Osteoblast (primary cell): ENCODE measurements at regions not wholly inside any gene's neighbourhood (a gene's known extent, or its start where the extent isn't known, plus 50 kb on each side); places are given as distances from the start of the nearest gene placed in this dataset.

Experiments
- DNase-seq: peaks from one replicate; pipeline ENCODE4 v3.0.0; 2011; ENCODE audit warnings: low spot score, mixed read lengths; ENCODE audit not compliant: insufficient read length; ENCODE audit errors: missing footprints
- H2AFZ ChIP-seq: 2 replicates; pipeline ENCODE4 v1.6.0; 2011; ENCODE audit warnings: mild to moderate bottlenecking, low read length
- H3K27ac ChIP-seq: 2 replicates; pipeline ENCODE4 v1.5.1; 2011; ENCODE audit warnings: mild to moderate bottlenecking, low read depth, low read length, moderate library complexity
- H3K27me3 ChIP-seq: 2 replicates; pipeline ENCODE4 v1.6.0; 2012; ENCODE audit warnings: mild to moderate bottlenecking, control low read depth, inconsistent platforms, low read length, moderate library complexity; ENCODE audit not compliant: insufficient read depth
- H3K36me3 ChIP-seq: 2 replicates; pipeline ENCODE4 v1.5.1; 2011; ENCODE audit warnings: mild to moderate bottlenecking, low read length, control low read depth, moderate library complexity; ENCODE audit not compliant: insufficient read depth
- H3K4me1 ChIP-seq: 2 replicates; pipeline ENCODE4 v1.5.1; 2011; ENCODE audit warnings: mild to moderate bottlenecking, low read length, control low read depth, moderate library complexity; ENCODE audit not compliant: insufficient read depth
- H3K4me2 ChIP-seq: 2 replicates; pipeline ENCODE4 v1.6.0; 2011; ENCODE audit warnings: mild to moderate bottlenecking, low read length; ENCODE audit not compliant: insufficient read depth
- H3K4me3 ChIP-seq: fragments of 200-600 bp; sonication (generic); 3 replicates; pipeline ENCODE4 v1.5.1; 2012; ENCODE audit warnings: mild to moderate bottlenecking, low read length, inconsistent platforms; ENCODE audit not compliant: insufficient read depth
- H3K79me2 ChIP-seq: 2 replicates; pipeline ENCODE4 v1.6.0; 2012; ENCODE audit warnings: mild to moderate bottlenecking, low read length, control low read depth, inconsistent platforms; ENCODE audit not compliant: insufficient read depth
- H3K9me3 ChIP-seq: 2 replicates; pipeline ENCODE4 v1.5.1; 2011; ENCODE audit warnings: low read depth, low read length, control low read depth
- H4K20me1 ChIP-seq: 2 replicates; pipeline ENCODE4 v1.6.0; 2012; ENCODE audit warnings: mild to moderate bottlenecking, low read length, control low read depth; ENCODE audit not compliant: insufficient read depth
- CTCF ChIP-seq: IDR thresholded peaks from 2 replicates; pipeline ENCODE4 v1.5.1; 2011; ENCODE audit warnings: mild to moderate bottlenecking, low read depth, low read length, moderate library complexity; ENCODE audit errors: extremely low read depth

GRCh38 chr9:134509281-134509680, 132.3 kb upstream of the COL5A1 start:
- Histone ChIP-seq H3K9me3 (peaks cover 3% of the 10 kb centered on the region), H3K36me3 (no peaks in the 10 kb centered on the region), H3K27ac (no peak overlapping the region), H3K4me3 (no peak overlapping the region), H3K4me1 (no peaks in the 10 kb centered on the region), H3K27me3 (no peaks in the 10 kb centered on the region), H3K4me2 (no peak overlapping the region), H2AFZ (no peak overlapping the region), H3K79me2 (no peaks in the 10 kb centered on the region), H4K20me1 (no peaks in the 10 kb centered on the region)
- TF ChIP-seq CTCF: no peak
- no peak for DNase-seq

- no peak overlapping the region for H3K4me2 ChIP-seq
- no peak for DNase-seq
Measured at GRCh38 chr9:134509817-134510216, 131.8 kb upstream of the COL5A1 start.

GRCh38 chr9:134514503-134514902, 127.1 kb upstream of the COL5A1 start:
- no peak overlapping the region for H2AFZ ChIP-seq
- DNase-seq: peak; percentile 15
- no peak overlapping the region for H3K27ac ChIP-seq
- H3K9me3 ChIP-seq: peaks cover 3% of the 10 kb centered on the region
- H4K20me1 ChIP-seq: no peaks in the 10 kb centered on the region
- no peaks in the 10 kb centered on the region for H3K36me3 ChIP-seq
- no peaks in the 10 kb centered on the region for H3K79me2 ChIP-seq
- H3K4me3 ChIP-seq: no peak overlapping the region
- H3K27me3 ChIP-seq: no peaks in the 10 kb centered on the region
- no peak overlapping the region for H3K4me2 ChIP-seq
- no peak for TF ChIP-seq CTCF
- H3K4me1 ChIP-seq: peaks cover 8% of the 10 kb centered on the region

More at GRCh38 chr9:134509817-134510216, 131.8 kb upstream of the COL5A1 start:
- Histone ChIP-seq H3K4me1 (peaks cover under 1% of the 10 kb centered on the region), H3K9me3 (peaks cover 3% of the 10 kb centered on the region), H4K20me1 (no peaks in the 10 kb centered on the region), H3K27me3 (no peaks in the 10 kb centered on the region), H3K79me2 (no peaks in the 10 kb centered on the region), H3K4me3 (no peak overlapping the region), H3K27ac (no peak overlapping the region), H3K36me3 (no peaks in the 10 kb centered on the region), H2AFZ (no peak overlapping the region)
- no peak for TF ChIP-seq CTCF

- Histone ChIP-seq H2AFZ (peak overlapping the region; percentile 25), H4K20me1 (no peaks in the 10 kb centered on the region), H3K79me2 (no peaks in the 10 kb centered on the region), H3K4me2 (no peak overlapping the region), H3K4me1 (peaks cover 8% of the 10 kb centered on the region), H3K4me3 (no peak overlapping the region), H3K36me3 (no peaks in the 10 kb centered on the region), H3K9me3 (peaks cover 3% of the 10 kb centered on the region), H3K27ac (no peak overlapping the region), H3K27me3 (no peaks in the 10 kb centered on the region)
- peak; percentile 85 for DNase-seq
- no peak for TF ChIP-seq CTCF
Measured at GRCh38 chr9:134515026-134515821, 126.4 kb upstream of the COL5A1 start.
